Liver (tissue), 8 donors: ENCODE measurements at regions not wholly inside any gene's neighbourhood (a gene's known extent, or its start where the extent isn't known, plus 50 kb on each side); places are given as distances from the start of the nearest gene placed in this dataset.

Experiments used
- DNase-seq: peaks from one replicate; pipeline ENCODE4 v3.0.0-alpha.2; 2017; ENCODE audit warnings: low spot score
- H3K27ac ChIP-seq, 2 donors: one replicate each; pipeline ENCODE4 v1.7.0; 2013; ENCODE audit warnings: inconsistent platforms in 2 of 2, low read length in 2 of 2, control low read depth in 1 of 2, low read depth in 1 of 2, mild to moderate bottlenecking in 1 of 2
- H3K27me3 ChIP-seq, 4 donors: one replicate each; pipeline versions ENCODE4 v1.6.1 to v1.7.0; 2013; ENCODE audit warnings: low read length in 3 of 4, inconsistent platforms in 1 of 4, mild to moderate bottlenecking in 1 of 4, moderate library complexity in 1 of 4; ENCODE audit not compliant: control insufficient read depth in 4 of 4, insufficient read depth in 4 of 4
- H3K36me3 ChIP-seq, 4 donors: one replicate each; pipeline versions ENCODE4 v1.6.1 to v1.7.0; 2013; ENCODE audit warnings: low read length in 3 of 4, mild to moderate bottlenecking in 3 of 4, low read depth in 1 of 4, moderate library complexity in 1 of 4; ENCODE audit not compliant: control insufficient read depth in 4 of 4, insufficient read depth in 3 of 4
- H3K4me1 ChIP-seq, 4 donors: one replicate each; pipeline versions ENCODE4 v1.6.1 to v1.7.0; 2013; ENCODE audit warnings: low read length in 3 of 4, mild to moderate bottlenecking in 3 of 4, moderate library complexity in 1 of 4; ENCODE audit not compliant: control insufficient read depth in 4 of 4, insufficient read depth in 4 of 4
- H3K4me3 ChIP-seq, 3 donors: one replicate each; pipeline versions ENCODE4 v1.6.1 to v1.7.0; 2013; ENCODE audit warnings: low read length in 3 of 3, control low read depth in 1 of 3, low read depth in 1 of 3, mild to moderate bottlenecking in 1 of 3
- H3K9ac ChIP-seq, 2 donors: one replicate each; pipeline ENCODE4 v1.7.0; 2013; ENCODE audit warnings: low read length in 2 of 2, mild to moderate bottlenecking in 2 of 2, moderate library complexity in 2 of 2, control low read depth in 1 of 2, low read depth in 1 of 2
- H3K9me3 ChIP-seq, 4 donors: one replicate each; pipeline versions ENCODE4 v1.6.1 to v1.7.0; 2013; ENCODE audit warnings: low read length in 3 of 4; ENCODE audit not compliant: control insufficient read depth in 4 of 4
- EGR1 ChIP-seq, 2 donors: IDR thresholded peaks; 2 replicates each; pipeline ENCODE4 v1.6.1; 2016 to 2018; ENCODE audit warnings: antibody characterized with exemption in 2 of 2, low read depth in 2 of 2
- FOXA1 ChIP-seq: IDR thresholded peaks from 2 replicates; pipeline ENCODE4 v1.6.1; 2016; ENCODE audit warnings: antibody characterized with exemption
- FOXA2 ChIP-seq: IDR thresholded peaks from 2 replicates; pipeline ENCODE4 v1.6.1; 2016; ENCODE audit warnings: antibody characterized with exemption
- GABPA ChIP-seq, 2 donors: IDR thresholded peaks in 1 of 2; conservative IDR thresholded peaks in 1 of 2; 2 replicates each; pipeline ENCODE4 v1.6.1; 2016; ENCODE audit warnings: antibody characterized with exemption in 2 of 2, mild to moderate bottlenecking in 1 of 2, moderate library complexity in 1 of 2
- HNF4A ChIP-seq, 2 donors: conservative IDR thresholded peaks; 2 replicates each; pipeline ENCODE4 v1.6.1; 2016; ENCODE audit warnings: antibody characterized with exemption in 2 of 2, mild to moderate bottlenecking in 2 of 2
- HNF4G ChIP-seq: IDR thresholded peaks from 2 replicates; pipeline ENCODE4 v1.6.1; 2016; ENCODE audit warnings: antibody characterized with exemption
- JUND ChIP-seq, 2 donors: IDR thresholded peaks; 2 replicates each; pipeline ENCODE4 v1.6.1; 2016; ENCODE audit warnings: antibody characterized with exemption in 2 of 2
- NR2F2 ChIP-seq: IDR thresholded peaks from 2 replicates; pipeline ENCODE4 v1.6.1; 2016; ENCODE audit warnings: antibody characterized with exemption
- RAD21 ChIP-seq, 2 donors: IDR thresholded peaks; 2 replicates each; pipeline ENCODE4 v1.6.1; 2016; ENCODE audit warnings: antibody characterized with exemption in 2 of 2, mild to moderate bottlenecking in 2 of 2
- RXRA ChIP-seq, 2 donors: IDR thresholded peaks; 2 replicates each; pipeline ENCODE4 v1.6.1; 2017 to 2018; ENCODE audit warnings: antibody characterized with exemption in 2 of 2, mild to moderate bottlenecking in 1 of 2
- SP1 ChIP-seq: IDR thresholded peaks from 2 replicates; pipeline ENCODE4 v1.6.1; 2018; ENCODE audit warnings: antibody characterized with exemption, mild to moderate bottlenecking
- TAF1 ChIP-seq: conservative IDR thresholded peaks from 2 replicates; pipeline ENCODE4 v1.6.1; 2016; ENCODE audit warnings: antibody characterized with exemption, mild to moderate bottlenecking
- WGBS: extraction: QIAGEN DNeasy Blood & Tissue Kit; methylation state at CpG from one replicate; pipeline ENCODE4 v1.1.7; 2013; 5-methylcytosine and 5-hydroxymethylcytosine counted together
- TF ChIP-seq, protein P1 (sequence below): IDR thresholded peaks from 2 replicates; pipeline ENCODE4 v1.6.1; 2016; ENCODE audit warnings: antibody characterized with exemption
- TF ChIP-seq, protein P2 (sequence below): fragments of 150-350 bp; IDR thresholded peaks from 2 replicates; pipeline ENCODE4 v1.5.1; 2017; ENCODE audit warnings: improper control_type of control experiment, low read depth, low read length; ENCODE audit not compliant: missing input control
- TF ChIP-seq, protein P3 (sequence below): IDR thresholded peaks from 2 replicates; pipeline ENCODE4 v1.6.1; 2016; ENCODE audit warnings: antibody characterized with exemption, mild to moderate bottlenecking
- TF ChIP-seq, protein P4 (sequence below): IDR thresholded peaks from 2 replicates; pipeline ENCODE4 v1.6.1; 2016; ENCODE audit warnings: antibody characterized with exemption
- TF ChIP-seq, protein P5 (sequence below): IDR thresholded peaks from 2 replicates; pipeline ENCODE4 v1.6.1; 2016; ENCODE audit warnings: antibody characterized with exemption
- donor health status: healthy.
- donor health status: healthy.
- donor health status: healthy.
- donor health status: healthy.
- donor health status: healthy.

DNA sequence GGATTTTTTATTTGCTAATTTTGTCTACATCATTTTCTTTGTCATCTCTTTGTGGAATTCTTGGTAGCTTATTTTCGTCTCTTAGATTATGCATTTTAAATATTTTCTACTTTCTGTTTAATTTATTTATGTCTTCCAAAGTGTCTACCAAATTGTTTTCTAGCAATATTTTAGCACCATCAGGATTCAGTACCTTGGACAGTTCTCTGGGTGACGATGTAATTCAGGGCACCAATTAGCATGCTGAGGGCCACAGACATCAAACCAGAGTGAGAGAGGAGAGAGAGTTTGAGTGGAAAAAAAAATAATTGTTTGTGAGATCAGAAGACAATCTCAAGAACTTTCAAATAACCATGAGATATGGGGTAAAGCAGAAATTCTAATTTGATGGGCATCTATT lies 169.8 kb upstream of the CXADR start:
- Histone ChIP-seq H3K9ac (no peak overlapping the region), H3K36me3 (no peaks in the 10 kb centered on the region), H3K4me1 (no peaks in the 10 kb centered on the region), H3K27me3 (peaks cover 0 to 2% (median 0%) of the 10 kb centered on the region in 4 donors), H3K27ac (no peak overlapping the region), H3K9me3 (no peaks in the 10 kb centered on the region), H3K4me3 (no peak overlapping the region)
- no peak for DNase-seq
- TF ChIP-seq, protein P1, sequence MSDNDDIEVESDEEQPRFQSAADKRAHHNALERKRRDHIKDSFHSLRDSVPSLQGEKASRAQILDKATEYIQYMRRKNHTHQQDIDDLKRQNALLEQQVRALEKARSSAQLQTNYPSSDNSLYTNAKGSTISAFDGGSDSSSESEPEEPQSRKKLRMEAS, result no peak
- TF ChIP-seq RXRA (IDR thresholded peaks at IDR 0.05) (no peak), GABPA (IDR thresholded peaks at IDR 0.05 in 1 of 2, conservative IDR thresholded peaks at IDR 0.05 in 1 of 2) (no peak), SP1 (no peak), FOXA1 (no peak)
- TF ChIP-seq, protein P2, sequence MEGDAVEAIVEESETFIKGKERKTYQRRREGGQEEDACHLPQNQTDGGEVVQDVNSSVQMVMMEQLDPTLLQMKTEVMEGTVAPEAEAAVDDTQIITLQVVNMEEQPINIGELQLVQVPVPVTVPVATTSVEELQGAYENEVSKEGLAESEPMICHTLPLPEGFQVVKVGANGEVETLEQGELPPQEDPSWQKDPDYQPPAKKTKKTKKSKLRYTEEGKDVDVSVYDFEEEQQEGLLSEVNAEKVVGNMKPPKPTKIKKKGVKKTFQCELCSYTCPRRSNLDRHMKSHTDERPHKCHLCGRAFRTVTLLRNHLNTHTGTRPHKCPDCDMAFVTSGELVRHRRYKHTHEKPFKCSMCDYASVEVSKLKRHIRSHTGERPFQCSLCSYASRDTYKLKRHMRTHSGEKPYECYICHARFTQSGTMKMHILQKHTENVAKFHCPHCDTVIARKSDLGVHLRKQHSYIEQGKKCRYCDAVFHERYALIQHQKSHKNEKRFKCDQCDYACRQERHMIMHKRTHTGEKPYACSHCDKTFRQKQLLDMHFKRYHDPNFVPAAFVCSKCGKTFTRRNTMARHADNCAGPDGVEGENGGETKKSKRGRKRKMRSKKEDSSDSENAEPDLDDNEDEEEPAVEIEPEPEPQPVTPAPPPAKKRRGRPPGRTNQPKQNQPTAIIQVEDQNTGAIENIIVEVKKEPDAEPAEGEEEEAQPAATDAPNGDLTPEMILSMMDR, result no peak
- TF ChIP-seq, protein P3, sequence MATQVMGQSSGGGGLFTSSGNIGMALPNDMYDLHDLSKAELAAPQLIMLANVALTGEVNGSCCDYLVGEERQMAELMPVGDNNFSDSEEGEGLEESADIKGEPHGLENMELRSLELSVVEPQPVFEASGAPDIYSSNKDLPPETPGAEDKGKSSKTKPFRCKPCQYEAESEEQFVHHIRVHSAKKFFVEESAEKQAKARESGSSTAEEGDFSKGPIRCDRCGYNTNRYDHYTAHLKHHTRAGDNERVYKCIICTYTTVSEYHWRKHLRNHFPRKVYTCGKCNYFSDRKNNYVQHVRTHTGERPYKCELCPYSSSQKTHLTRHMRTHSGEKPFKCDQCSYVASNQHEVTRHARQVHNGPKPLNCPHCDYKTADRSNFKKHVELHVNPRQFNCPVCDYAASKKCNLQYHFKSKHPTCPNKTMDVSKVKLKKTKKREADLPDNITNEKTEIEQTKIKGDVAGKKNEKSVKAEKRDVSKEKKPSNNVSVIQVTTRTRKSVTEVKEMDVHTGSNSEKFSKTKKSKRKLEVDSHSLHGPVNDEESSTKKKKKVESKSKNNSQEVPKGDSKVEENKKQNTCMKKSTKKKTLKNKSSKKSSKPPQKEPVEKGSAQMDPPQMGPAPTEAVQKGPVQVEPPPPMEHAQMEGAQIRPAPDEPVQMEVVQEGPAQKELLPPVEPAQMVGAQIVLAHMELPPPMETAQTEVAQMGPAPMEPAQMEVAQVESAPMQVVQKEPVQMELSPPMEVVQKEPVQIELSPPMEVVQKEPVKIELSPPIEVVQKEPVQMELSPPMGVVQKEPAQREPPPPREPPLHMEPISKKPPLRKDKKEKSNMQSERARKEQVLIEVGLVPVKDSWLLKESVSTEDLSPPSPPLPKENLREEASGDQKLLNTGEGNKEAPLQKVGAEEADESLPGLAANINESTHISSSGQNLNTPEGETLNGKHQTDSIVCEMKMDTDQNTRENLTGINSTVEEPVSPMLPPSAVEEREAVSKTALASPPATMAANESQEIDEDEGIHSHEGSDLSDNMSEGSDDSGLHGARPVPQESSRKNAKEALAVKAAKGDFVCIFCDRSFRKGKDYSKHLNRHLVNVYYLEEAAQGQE, result peak; percentile 98
- WGBS, result 10% methylated on average over 2 of the region's 2 CpGs

DNA sequence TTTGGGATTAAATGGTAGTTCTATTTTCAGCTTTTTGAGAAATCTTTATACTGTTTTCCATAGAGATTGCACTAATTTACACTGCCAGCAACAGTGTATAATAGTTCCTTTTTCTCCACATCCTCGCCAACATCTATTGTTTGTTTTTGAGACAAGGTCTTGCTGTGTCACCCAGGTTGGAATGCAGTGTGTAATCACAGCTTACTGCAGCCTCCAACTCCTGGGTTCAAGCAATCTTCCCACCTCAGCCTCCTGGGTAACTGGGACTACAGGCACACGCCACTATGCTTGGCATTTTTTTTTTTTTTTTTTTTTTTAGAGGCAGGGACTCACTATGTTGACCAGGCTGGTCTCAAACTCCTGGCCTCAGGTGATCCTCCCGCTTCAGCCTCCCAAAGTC lies 164.5 kb upstream of the CXADR start:
- H3K9me3 ChIP-seq, result no peaks in the 10 kb centered on the region
- peaks cover 0 to 2% (median 0%) of the 10 kb centered on the region in 4 donors for H3K27me3 ChIP-seq
- 70% methylated on average over 3 of the region's 3 CpGs for WGBS
- H3K4me1 ChIP-seq, result no peaks in the 10 kb centered on the region
- no peak for DNase-seq
- TF ChIP-seq JUND (IDR thresholded peaks at IDR 0.05), result no peak
- no peak for TF ChIP-seq SP1
- TF ChIP-seq, protein P4, sequence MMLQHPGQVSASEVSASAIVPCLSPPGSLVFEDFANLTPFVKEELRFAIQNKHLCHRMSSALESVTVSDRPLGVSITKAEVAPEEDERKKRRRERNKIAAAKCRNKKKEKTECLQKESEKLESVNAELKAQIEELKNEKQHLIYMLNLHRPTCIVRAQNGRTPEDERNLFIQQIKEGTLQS, result no peak
- no peak for TF ChIP-seq RXRA (IDR thresholded peaks at IDR 0.05)
- TF ChIP-seq, protein P2, result no peak
- TF ChIP-seq TAF1, result no peak
- TF ChIP-seq HNF4G, result no peak
- TF ChIP-seq NR2F2, result no peak
- TF ChIP-seq, protein P3, result no peak
- no peak for TF ChIP-seq FOXA2
- TF ChIP-seq GABPA (IDR thresholded peaks at IDR 0.05 in 1 of 2, conservative IDR thresholded peaks at IDR 0.05 in 1 of 2), result no peak
- TF ChIP-seq, protein P5, sequence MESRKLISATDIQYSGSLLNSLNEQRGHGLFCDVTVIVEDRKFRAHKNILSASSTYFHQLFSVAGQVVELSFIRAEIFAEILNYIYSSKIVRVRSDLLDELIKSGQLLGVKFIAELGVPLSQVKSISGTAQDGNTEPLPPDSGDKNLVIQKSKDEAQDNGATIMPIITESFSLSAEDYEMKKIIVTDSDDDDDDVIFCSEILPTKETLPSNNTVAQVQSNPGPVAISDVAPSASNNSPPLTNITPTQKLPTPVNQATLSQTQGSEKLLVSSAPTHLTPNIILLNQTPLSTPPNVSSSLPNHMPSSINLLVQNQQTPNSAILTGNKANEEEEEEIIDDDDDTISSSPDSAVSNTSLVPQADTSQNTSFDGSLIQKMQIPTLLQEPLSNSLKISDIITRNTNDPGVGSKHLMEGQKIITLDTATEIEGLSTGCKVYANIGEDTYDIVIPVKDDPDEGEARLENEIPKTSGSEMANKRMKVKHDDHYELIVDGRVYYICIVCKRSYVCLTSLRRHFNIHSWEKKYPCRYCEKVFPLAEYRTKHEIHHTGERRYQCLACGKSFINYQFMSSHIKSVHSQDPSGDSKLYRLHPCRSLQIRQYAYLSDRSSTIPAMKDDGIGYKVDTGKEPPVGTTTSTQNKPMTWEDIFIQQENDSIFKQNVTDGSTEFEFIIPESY, result no peak
- TF ChIP-seq RAD21 (IDR thresholded peaks at IDR 0.05), result no peak
- TF ChIP-seq HNF4A (conservative IDR thresholded peaks at IDR 0.05), result no peak
- TF ChIP-seq, protein P1, result no peak
- no peak for TF ChIP-seq EGR1 (IDR thresholded peaks at IDR 0.05; ENCODE audit: low read depth in 2 of 2)
- no peak overlapping the region for H3K4me3 ChIP-seq
- no peaks in the 10 kb centered on the region for H3K36me3 ChIP-seq
- H3K9ac ChIP-seq, result no peak overlapping the region
- H3K27ac ChIP-seq, result no peak overlapping the region
